GM12872 (cell line): ENCODE measurements at regions not wholly inside any gene's neighbourhood (a gene's known extent, or its start where the extent isn't known, plus 50 kb on each side); places are given as distances from the start of the nearest gene placed in this dataset.

ENCODE experiments used
- CTCF ChIP-seq: IDR thresholded peaks from 3 replicates; pipeline ENCODE4 v1.5.1; 2011; ENCODE audit warnings: low read depth, mild to moderate bottlenecking, low read length, moderate library complexity; ENCODE audit not compliant: insufficient read depth

DNA sequence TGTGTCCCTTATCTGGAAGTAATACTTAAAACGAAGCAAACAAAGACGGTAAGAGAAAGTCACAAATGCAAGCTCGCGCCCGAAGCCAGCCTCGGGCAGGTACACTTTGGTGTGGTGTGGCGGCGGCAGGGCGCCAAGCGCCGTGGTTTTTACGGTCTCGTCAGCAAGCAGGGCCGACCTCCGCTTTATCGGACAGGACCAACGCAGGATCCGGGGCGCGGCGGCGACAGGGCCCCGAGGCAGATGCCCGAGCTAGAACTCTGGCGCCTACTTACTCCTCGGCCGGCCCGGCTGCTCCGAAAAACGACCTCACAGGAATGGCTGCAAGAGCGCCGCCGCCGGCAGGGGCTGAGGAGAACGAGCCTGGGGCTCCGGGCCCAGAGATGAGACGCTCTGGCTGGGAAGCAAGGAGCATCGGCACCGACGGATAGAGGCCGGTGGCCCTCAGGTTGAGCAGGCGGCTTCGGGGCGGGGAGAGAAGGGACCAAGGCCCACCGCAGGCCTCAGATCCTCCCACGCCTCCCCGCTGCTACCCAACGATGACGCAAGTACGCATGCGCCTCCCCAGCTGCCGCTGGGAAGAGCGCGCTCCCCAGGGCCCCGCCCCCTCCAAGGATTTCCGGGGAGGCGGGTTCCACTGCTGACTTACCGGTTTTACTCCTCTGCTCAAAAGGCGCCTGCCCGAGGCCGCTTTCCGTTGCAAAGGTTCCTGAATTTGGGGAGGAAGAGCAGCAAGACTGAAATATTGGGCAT is 60.6 kb downstream of the FAM217A start:
- peak; percentile 26; the same call in 2 of the 3 replicates for TF ChIP-seq CTCF
